GM21390 (cell line): ENCODE measurements at regions not wholly inside any gene's neighbourhood (a gene's known extent, or its start where the extent isn't known, plus 50 kb on each side); places are given as distances from the start of the nearest gene placed in this dataset.

Source experiments
- ATAC-seq: cut with Tn5 transposase; IDR thresholded peaks from one replicate; pipeline ENCODE4 v1.9.1; 2021; ENCODE audit not compliant: unreplicated experiment

- ATAC-seq = no peak
Measured at GRCh38 chr2:59540864-59541263, 1012.6 kb downstream of the BCL11A start.

DNA sequence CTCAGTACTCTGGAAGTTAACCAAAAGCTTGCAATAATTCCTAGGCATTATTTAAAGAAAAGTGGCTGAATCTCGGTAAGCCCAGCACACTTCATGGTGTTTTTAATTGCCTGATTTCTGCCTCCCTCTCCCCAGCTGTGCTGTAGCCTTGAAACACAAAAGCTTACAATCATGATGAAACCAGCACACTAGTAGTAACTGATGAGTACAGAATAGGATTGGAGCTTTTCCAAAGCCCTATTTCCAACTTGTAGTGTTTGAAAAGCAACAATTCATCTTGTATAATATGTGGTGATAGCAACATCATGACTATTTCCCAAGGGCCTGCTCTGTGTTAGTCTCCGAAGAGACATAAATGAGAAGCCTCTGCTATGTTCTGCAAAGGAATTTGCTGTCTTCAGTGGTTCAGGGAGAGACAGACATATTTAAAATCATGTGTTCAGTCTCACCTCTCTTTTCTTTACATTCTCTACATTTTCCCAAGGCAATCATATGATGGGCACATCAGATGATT is 1015.0 kb downstream of the BCL11A start:
- ATAC-seq = no peak

- no peak for ATAC-seq
Measured at GRCh38 chr2:59532808-59533207, 1020.6 kb downstream of the BCL11A start.

GRCh38 chr2:59530258-59530657 is 1023.2 kb downstream of the BCL11A start:
- no peak for ATAC-seq

- ATAC-seq = no peak
Measured at GRCh38 chr2:59529726-59530125, 1023.7 kb downstream of the BCL11A start.

DNA sequence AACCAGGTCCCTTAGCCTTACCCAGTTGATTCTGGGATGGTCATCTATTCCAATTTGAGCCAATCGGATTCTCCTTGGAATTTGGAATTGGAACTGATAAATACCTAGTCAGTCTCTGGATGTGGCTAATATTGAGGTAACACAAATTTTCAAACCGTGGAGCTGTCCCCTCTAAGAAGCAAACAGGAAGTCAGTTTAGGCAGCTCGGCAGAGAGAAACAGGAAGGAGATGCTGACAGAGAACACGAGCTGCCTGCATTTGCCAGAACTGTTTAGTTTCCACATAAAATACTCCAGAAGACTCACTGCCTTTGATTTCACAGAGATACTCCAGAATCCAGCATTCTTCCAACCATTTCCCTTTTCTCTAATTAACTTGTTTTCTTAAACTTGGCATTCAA is 1024.9 kb downstream of the BCL11A start:
- no peak for ATAC-seq

GRCh38 chr2:59502981-59503380 is 1050.5 kb downstream of the BCL11A start:
- ATAC-seq = no peak

GRCh38 chr2:59490994-59491393 is 1062.5 kb downstream of the BCL11A start:
- no peak for ATAC-seq

GRCh38 chr2:59490192-59490591 is 1063.3 kb downstream of the BCL11A start:
- no peak for ATAC-seq

- ATAC-seq = no peak
Measured at GRCh38 chr2:59484673-59485072, 1068.8 kb downstream of the BCL11A start.

DNA sequence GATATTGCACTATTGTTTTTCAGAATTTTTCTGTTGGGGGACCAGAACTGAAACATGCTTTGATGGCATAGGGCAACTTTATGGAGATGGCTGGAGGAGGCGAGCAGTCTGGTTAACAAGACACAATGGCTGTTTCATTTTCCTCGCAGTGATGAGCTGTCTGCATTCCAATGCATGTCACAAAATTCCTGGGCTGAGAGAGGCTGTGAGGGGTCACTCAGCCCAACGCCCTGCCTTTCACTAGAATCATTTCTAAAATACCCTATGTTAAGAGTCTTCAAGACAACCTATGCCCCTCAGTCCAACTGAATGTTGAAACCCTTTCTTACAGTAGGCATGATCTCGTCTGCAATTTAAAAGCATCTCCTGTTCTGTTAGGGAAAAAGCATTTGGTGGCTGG is 1090.0 kb downstream of the BCL11A start:
- no peak for ATAC-seq

- no peak for ATAC-seq
Measured at GRCh38 chr2:59462422-59463197, 1090.8 kb downstream of the BCL11A start.

DNA sequence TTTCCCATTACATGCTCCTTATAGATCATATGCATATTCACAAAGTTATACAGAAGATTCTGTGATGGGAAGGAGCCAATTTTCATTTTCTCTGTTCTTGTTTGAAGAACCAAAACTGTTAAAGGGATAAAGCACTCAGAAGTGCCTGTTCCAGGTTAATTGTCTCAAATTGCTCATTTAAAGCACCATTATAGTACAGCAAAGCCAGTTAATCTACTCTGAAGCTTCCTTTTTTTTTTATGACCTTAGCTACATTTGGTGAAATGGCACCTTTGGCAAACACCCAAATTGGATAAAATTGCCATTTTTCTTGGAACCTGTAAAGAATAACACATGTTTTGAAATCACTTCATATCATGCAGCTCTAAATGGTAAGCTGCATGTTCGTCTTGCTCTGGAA is 1092.3 kb downstream of the BCL11A start:
- no peak for ATAC-seq

GRCh38 chr2:59458800-59459199 is 1094.7 kb downstream of the BCL11A start:
- ATAC-seq = no peak

DNA sequence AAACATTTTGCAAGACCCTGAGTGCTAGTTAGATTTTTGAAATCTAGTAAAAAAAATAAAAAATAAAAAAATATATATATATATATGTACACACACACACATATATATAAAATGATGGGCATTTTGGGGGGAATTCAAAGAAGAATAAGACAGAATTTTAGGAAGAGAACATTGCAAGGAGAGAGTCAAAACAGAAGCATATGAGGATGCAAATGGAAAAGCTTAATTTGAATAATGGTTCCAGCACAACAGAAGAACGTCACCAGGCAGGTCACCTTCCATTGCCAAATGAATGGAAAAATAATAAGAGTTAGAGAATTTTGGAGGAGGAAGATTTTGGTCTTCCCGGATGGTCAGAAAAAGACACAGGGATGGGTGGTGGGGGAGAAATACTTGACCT is 1097.2 kb downstream of the BCL11A start:
- ATAC-seq = no peak

DNA sequence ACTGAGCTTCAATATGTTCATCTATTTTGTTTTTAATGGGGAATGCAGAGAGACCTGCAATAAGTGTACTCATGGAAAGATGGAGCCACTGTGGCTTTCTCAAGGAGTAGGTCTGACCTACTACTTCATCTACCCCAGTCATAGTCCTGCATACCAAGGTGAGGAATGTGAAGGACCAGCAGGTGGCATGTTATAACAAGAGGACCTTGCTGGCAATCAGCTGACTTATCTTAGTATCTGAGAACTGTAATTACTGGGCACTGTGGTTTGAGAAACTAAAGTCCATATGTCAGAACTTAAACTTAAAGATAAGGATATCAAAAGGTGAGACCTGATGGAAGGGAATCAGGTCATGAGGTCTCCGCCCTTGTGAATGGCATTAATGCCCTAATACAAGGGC is 1104.2 kb downstream of the BCL11A start:
- no peak for ATAC-seq

GRCh38 chr2:59440491-59440890 is 1113.0 kb downstream of the BCL11A start:
- ATAC-seq = no peak

GRCh38 chr2:59435635-59436034 is 1117.8 kb downstream of the BCL11A start:
- ATAC-seq = no peak

DNA sequence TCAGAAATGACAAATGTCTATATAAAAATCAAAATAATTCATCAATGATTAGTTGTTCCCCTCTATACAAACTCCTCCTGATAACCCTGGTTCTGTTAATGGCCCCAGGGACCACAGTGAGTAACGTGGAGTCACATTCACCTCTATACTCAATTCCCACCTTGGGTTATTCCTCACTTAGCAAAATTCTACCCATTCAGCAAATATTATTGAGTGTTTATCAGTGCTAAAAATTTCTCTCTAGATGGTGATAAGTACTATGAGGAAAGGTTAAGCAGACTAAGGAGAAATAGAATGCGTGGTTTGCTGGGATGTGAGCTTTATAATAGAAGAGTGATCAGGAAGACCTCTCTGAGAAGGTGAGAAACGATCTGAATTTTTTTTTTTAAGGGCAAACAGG is 1124.5 kb downstream of the BCL11A start:
- no peak for ATAC-seq

GRCh38 chr2:59427980-59428379 is 1125.5 kb downstream of the BCL11A start:
- no peak for ATAC-seq

- no peak for ATAC-seq
Measured at GRCh38 chr2:59425247-59425646, 1128.2 kb downstream of the BCL11A start.

- no peak for ATAC-seq
Measured at GRCh38 chr2:59413751-59414570, 1139.5 kb downstream of the BCL11A start.
